Activated CD8-positive, alpha-beta T cell treated with anti-CD3 and anti-CD28 coated beads for 36 hours (primary cell): ENCODE measurements at regions not wholly inside any gene's neighbourhood (a gene's known extent, or its start where the extent isn't known, plus 50 kb on each side); places are given as distances from the start of the nearest gene placed in this dataset.

Source experiments
- ATAC-seq: fragments of 200-7000 bp; cut with Tn5 transposase; one replicate; pipeline ENCODE4 v1.10.0; 2021; ENCODE audit warnings: mild to moderate bottlenecking, moderate library complexity
- CTCF ChIA-PET: fragments of 350-600 bp; sonication (Branson Sonifier 250); formaldehyde crosslinking; loops from one replicate; lab custom pipeline; 2021; ENCODE audit warnings: antibody characterized with exemption; lab: Charles Lee
- POLR2A ChIA-PET: fragments of 350-600 bp; sonication (Branson Sonifier 250); formaldehyde crosslinking; loops from one replicate; lab custom pipeline; 2021; ENCODE audit warnings: antibody characterized with exemption; lab: Charles Lee
- DNase-seq: peaks from one replicate; pipeline ENCODE4 v3.0.0-alpha.2; 2020
- H3K27ac Mint-ChIP-seq: one replicate; pipeline ENCODE4 v1.8.0; 2021; ENCODE audit warnings: mild to moderate bottlenecking, mixed read lengths
- H3K27me3 Mint-ChIP-seq: one replicate; pipeline ENCODE4 v1.8.0; 2021; ENCODE audit warnings: mixed read lengths
- H3K36me3 Mint-ChIP-seq: one replicate; pipeline ENCODE4 v1.8.0; 2021; ENCODE audit warnings: low read depth, mixed read lengths
- H3K4me1 Mint-ChIP-seq: one replicate; pipeline ENCODE4 v1.8.0; 2021; ENCODE audit warnings: low read depth, mixed read lengths
- H3K4me3 Mint-ChIP-seq: one replicate; pipeline ENCODE4 v1.8.0; 2021; ENCODE audit warnings: mild to moderate bottlenecking, moderate library complexity, mixed read lengths
- H3K9me3 Mint-ChIP-seq: one replicate; pipeline ENCODE4 v1.8.0; 2021; ENCODE audit warnings: mixed read lengths
- intact Hi-C: fragments of 100-400 bp; cut with micrococcal nuclease; formaldehyde crosslinking; loops from one replicate; pipeline ENCODE4 v1.10.0; 2022
- TF ChIP-seq, protein P1 (sequence below): fragments of 200-600 bp; IDR thresholded peaks from one replicate; pipeline ENCODE4 v1.8.0; 2022; ENCODE audit warnings: antibody characterized with exemption, mild to moderate bottlenecking

DNA sequence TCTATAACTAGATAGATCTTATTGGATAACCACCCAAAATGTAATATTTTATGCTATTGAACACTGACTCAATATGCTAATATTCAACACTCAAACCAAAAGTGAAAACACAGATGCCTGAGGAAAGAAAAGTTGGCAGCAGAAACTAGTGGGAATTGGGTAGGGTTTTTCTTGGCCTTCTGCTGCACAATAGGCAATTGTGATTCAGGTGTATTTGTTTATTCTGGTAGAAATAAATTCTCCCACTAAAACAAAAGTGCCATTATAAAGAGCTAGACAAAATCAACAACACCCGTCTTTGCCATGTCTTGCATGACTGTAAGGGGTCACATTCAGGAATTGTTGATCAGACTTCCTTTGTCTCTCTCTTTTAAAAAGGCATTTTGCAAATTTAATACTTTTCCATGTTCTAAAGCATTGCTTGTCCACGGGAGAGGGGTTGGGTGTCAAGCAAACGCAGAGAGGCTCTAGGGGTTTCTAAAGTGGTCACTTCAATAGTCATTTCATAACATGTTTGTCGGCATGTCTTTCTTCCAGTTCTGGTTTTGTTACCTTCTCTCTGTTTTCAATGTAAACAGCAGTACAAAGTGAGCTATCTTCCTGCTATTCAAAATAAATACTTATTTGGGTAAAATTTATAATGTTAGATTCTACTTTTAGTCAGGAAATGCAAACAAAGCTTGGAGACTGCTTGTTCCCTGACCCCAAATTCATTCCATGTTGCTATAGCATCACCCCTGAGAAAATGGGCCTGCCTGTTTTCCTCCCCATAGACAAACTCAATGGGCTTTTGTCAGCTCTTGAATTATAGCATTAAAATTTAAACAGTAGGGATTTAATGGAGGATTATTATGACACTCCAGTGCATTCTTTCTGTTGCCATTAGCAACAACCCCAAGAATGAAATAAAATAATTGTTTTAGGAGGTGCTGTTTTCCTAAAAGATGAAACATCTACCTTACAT, 217.0 kb upstream of the CCN2 start:
- ChIA-PET CTCF (no interaction called here), POLR2A (no interaction called here)
- no peaks in the 10 kb centered on the region for H3K9me3 Mint-ChIP-seq
- TF ChIP-seq, protein P1, sequence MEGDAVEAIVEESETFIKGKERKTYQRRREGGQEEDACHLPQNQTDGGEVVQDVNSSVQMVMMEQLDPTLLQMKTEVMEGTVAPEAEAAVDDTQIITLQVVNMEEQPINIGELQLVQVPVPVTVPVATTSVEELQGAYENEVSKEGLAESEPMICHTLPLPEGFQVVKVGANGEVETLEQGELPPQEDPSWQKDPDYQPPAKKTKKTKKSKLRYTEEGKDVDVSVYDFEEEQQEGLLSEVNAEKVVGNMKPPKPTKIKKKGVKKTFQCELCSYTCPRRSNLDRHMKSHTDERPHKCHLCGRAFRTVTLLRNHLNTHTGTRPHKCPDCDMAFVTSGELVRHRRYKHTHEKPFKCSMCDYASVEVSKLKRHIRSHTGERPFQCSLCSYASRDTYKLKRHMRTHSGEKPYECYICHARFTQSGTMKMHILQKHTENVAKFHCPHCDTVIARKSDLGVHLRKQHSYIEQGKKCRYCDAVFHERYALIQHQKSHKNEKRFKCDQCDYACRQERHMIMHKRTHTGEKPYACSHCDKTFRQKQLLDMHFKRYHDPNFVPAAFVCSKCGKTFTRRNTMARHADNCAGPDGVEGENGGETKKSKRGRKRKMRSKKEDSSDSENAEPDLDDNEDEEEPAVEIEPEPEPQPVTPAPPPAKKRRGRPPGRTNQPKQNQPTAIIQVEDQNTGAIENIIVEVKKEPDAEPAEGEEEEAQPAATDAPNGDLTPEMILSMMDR: no peak
- intact Hi-C loops: no loop called here
- no peak overlapping the region for H3K4me3 Mint-ChIP-seq
- no peaks in the 10 kb centered on the region for H3K36me3 Mint-ChIP-seq
- no peaks in the 10 kb centered on the region for H3K4me1 Mint-ChIP-seq
- ATAC-seq (no peak), DNase-seq (no peak)
- H3K27me3 Mint-ChIP-seq: peaks cover 2% of the 10 kb centered on the region
- no peak overlapping the region for H3K27ac Mint-ChIP-seq

DNA sequence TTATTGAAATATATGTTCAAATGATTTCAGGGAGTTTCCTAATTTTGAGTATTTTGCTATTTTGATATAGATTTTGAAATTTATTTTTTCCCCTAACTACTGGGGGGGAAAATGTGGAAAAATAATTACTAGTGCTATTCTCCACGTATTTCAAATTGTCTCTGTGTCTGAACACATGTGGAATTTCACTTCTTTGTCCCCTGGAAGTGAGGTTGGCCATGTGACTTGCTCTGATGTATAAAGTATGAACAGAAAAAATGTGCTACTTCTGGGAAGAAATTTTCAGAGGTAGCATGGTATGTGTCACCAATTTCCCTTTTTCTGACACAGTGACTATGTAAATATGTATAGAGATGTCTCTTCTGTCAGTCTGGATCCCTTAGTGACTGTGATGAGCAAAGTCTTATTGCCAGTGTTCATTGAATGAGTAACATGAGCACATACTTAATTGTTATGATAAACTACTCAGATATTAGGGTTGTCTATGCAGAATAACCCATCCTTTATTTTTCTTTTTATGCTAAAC, 215.4 kb upstream of the CCN2 start:
- Mint-ChIP-seq H3K27ac (no peak overlapping the region), H3K4me3 (no peak overlapping the region), H3K4me1 (no peaks in the 10 kb centered on the region), H3K36me3 (no peaks in the 10 kb centered on the region), H3K9me3 (no peaks in the 10 kb centered on the region), H3K27me3 (peaks cover 2% of the 10 kb centered on the region)
- ATAC-seq (no peak), DNase-seq (no peak)
- TF ChIP-seq, protein P1: no peak
- ChIA-PET POLR2A (no interaction called here), CTCF (no interaction called here)
- intact Hi-C loops: no loop called here

DNA sequence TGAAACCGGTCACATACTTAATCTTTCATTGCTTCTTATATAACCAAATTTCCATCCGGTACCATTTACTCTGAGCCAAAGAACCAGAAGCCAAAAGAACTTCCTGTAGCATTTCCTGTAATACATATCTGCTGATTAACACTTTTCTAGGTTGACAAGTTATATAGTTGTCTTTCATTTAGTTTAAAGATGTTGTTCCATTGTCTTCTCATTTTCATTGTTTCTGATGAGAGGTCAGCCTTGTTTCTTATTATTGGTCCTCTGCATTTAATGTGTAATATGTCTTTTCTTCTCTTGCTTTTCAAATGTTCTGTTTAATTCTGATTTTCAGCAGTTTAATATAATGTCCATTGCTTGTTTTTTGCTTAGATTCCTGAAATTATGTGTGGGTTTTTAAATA, 214.5 kb upstream of the CCN2 start:
- TF ChIP-seq, protein P1: no peak
- DNase-seq (no peak), ATAC-seq (no peak)
- POLR2A ChIA-PET: no interaction called here
- Mint-ChIP-seq H3K9me3 (no peaks in the 10 kb centered on the region), H3K27me3 (peaks cover 2% of the 10 kb centered on the region), H3K27ac (no peak overlapping the region), H3K36me3 (no peaks in the 10 kb centered on the region), H3K4me1 (no peaks in the 10 kb centered on the region), H3K4me3 (no peak overlapping the region)
- CTCF ChIA-PET: no interaction called here
- intact Hi-C loops: no loop called here

DNA sequence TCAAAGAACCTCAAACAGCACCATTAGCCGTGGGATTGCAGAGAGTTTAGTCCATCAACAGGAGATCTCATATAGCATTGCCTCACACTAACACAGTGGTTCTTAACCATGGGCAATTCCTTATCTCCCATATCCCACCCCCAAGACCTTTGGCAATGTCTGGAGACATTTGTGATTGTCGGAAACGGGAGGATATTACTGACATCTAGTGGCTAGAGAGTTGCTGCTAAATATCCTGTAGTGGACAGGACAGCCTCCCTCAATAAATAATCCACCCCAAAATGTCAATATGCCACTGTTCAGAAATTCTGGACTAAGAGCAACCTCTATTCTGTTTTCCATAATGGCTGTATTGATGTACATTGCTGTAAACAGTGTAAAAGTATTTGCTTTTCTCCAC, 210.1 kb upstream of the CCN2 start:
- no peaks in the 10 kb centered on the region for H3K36me3 Mint-ChIP-seq
- no peak for DNase-seq
- H3K4me3 Mint-ChIP-seq: no peak overlapping the region
- no peaks in the 10 kb centered on the region for H3K9me3 Mint-ChIP-seq
- CTCF ChIA-PET: no interaction called here
- H3K27me3 Mint-ChIP-seq: peaks cover 2% of the 10 kb centered on the region
- intact Hi-C loops: no loop called here
- POLR2A ChIA-PET: no interaction called here
- no peaks in the 10 kb centered on the region for H3K4me1 Mint-ChIP-seq
- H3K27ac Mint-ChIP-seq: no peak overlapping the region
- TF ChIP-seq, protein P1: no peak
- no peak for ATAC-seq

DNA sequence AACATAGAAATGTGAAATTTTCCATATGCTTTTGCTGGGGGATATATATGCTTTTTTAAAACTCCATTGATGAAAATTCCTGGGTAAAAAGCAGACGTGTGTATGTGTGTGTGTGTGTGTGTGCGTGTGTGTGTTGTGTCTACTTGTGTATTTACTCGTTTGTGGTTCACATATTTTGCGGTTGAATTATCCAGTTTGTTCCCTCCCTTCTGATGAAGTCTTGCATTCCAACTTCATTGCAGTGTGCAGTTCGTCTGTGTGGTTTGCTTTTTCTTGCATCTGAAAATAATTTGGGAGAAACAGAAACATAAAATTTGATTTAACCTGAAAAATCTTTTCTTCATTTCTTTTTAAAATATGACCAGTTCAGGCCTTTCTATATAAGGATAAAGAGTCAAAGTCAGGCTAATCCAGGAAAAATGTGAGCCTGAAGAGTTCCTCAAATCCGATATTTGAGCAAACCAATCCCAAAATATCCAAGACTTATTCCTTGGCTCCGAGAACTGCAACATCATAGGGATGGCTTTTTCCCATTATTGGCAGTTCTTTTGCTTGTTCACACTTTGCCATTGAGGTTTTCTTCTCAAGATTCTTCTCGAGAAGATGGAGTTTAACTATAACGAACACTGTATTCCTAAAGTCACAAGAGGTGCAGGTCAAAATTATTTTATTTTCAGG, 202.2 kb upstream of the CCN2 start:
- DNase-seq (no peak), ATAC-seq (no peak)
- no peak overlapping the region for H3K4me3 Mint-ChIP-seq
- intact Hi-C loops: no loop called here
- POLR2A ChIA-PET: no interaction called here
- CTCF ChIA-PET: no interaction called here
- H3K27me3 Mint-ChIP-seq: peaks cover 2% of the 10 kb centered on the region
- no peaks in the 10 kb centered on the region for H3K36me3 Mint-ChIP-seq
- H3K4me1 Mint-ChIP-seq: no peaks in the 10 kb centered on the region
- H3K9me3 Mint-ChIP-seq: no peaks in the 10 kb centered on the region
- no peak overlapping the region for H3K27ac Mint-ChIP-seq
- TF ChIP-seq, protein P1: no peak
